DLD1 (cell line): ENCODE measurements at regions not wholly inside any gene's neighbourhood (a gene's known extent, or its start where the extent isn't known, plus 50 kb on each side); places are given as distances from the start of the nearest gene placed in this dataset.

Experiments used
- in situ Hi-C: cut with HindIII; loops from 2 replicates; pipeline ENCODE4 v1.10.0; 2017; ENCODE audit warnings: low sequenced_read_pairs

- in situ Hi-C loops, result no loop called here
Measured at GRCh38 chr3:157639756-157640426, 136.7 kb upstream of the VEPH1 start.

DNA sequence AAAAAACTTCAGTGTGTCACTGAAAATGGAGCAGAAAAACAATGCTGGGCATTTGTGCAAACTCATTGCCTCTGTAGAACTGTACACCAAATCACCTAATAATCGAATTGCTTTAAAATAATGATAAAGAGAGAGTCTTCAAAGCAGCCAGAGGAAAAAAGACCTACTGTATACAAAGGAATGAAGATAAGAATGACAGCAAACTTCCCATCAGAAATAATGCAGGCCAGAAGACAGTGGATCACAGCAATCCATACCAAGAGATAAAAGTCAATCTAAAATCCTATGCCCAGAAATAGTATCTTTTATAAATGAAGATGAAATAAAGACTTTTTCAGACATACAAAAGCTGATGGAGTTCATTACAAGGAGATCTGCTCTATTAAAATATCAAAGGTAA is 134.7 kb upstream of the VEPH1 start:
- in situ Hi-C loops, result no loop called here

GRCh38 chr3:157633241-157633640 is 130.0 kb upstream of the VEPH1 start:
- in situ Hi-C loops, result no loop called here

DNA sequence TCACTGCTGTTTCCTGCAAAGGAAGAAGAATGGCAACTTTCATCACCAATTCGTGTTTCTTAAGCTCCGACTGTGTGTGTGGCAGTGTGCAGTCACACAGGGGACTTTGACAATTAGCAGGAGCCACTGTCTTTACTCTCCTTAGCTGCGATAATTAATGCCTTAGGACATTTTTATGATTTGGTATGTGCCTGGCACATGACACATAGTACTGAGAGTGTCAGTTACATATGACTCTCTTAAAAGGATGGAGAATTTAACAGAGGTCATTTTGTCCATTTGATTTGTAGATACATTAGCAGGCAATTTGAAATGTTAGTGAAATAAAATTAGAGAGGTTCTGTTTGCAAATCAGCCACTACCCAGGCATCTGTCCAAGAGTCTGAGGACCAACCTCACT is 128.9 kb upstream of the VEPH1 start:
- in situ Hi-C loops, result no loop called here

DNA sequence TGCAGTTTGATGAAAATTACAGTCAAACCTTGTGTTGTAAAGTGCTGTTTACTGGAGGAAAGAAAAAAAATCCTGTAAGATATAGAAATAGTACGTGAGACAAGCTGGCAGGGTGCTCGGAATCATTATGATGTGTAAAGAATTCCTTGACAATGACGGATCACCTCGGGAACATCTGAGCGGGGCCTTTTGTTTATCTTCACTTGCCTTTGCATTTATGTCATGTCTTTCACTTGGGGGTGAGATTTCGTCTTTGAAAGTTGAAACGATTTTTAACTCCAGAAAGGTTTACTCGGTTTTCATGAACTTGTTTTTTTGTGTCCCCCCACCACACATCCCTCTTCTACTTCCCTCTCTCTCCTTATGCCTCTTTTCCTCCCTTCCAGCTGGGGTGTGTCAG is 128.3 kb upstream of the VEPH1 start:
- in situ Hi-C loops, result no loop called here

GRCh38 chr3:157626817-157627216 is 123.6 kb upstream of the VEPH1 start:
- in situ Hi-C loops, result no loop called here

- in situ Hi-C loops, result no loop called here
Measured at GRCh38 chr3:157624801-157625200, 121.6 kb upstream of the VEPH1 start.

DNA sequence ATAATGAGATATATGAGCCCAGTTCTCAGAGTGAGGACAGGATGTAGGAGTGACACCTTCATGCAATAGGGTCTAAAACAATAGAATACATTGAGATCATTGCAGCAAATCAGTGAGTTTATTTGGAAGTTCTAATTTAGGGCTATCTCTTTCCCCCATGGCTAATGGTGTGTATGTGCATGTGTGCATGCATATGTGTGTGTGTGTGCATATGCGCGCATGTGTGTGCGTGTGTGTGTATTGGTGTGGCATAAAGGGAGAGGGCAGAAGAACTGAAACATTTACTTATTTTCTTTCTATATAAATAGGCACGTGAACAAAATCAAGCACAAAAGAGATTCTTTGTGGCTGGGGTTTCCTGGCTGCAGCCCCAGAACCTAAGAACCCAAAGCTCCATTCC is 115.7 kb upstream of the VEPH1 start:
- in situ Hi-C loops, result no loop called here

DNA sequence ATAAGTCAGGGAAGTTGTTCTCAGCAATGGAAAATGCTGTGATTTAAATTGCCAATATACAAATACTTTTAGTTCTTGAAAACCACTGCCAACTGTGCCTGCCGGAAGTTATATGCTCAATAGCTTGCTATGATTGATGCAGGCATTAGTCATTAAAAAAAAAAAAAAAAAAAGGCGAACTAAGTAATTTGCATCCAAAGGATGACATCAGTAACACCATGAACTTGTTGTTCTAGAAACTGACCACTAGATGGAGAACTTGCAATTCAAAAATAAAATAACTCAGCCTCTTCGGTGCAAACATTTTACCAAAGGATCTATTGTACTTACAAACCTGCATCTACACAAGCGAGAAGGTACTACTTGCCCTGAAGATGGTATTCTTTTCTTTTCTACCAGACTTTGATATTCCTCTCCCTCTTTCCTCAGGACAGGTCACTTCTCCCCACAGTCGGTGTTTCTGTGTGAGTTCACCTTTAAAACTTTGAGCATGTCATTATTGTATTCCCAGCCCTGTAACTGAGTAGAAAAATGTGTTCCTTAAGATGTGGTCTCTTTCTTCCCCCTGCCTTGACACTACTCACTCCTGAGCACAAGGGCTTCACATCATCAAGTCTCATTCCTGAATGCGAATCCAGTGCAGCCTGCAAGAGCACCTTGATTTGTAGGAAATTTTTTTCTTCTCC is 115.0 kb upstream of the VEPH1 start:
- in situ Hi-C loops, result no loop called here

GRCh38 chr3:157614896-157615295 is 111.7 kb upstream of the VEPH1 start:
- in situ Hi-C loops, result no loop called here

GRCh38 chr3:157611536-157612076 is 108.4 kb upstream of the VEPH1 start:
- in situ Hi-C loops, result no loop called here

GRCh38 chr3:157610876-157611535 is 107.8 kb upstream of the VEPH1 start:
- in situ Hi-C loops, result no loop called here

- in situ Hi-C loops, result no loop called here
Measured at GRCh38 chr3:157607826-157608405, 104.7 kb upstream of the VEPH1 start.

- in situ Hi-C loops, result no loop called here
Measured at GRCh38 chr3:157606852-157607197, 103.6 kb upstream of the VEPH1 start.

GRCh38 chr3:157606011-157606851 is 103.0 kb upstream of the VEPH1 start:
- in situ Hi-C loops, result no loop called here

DNA sequence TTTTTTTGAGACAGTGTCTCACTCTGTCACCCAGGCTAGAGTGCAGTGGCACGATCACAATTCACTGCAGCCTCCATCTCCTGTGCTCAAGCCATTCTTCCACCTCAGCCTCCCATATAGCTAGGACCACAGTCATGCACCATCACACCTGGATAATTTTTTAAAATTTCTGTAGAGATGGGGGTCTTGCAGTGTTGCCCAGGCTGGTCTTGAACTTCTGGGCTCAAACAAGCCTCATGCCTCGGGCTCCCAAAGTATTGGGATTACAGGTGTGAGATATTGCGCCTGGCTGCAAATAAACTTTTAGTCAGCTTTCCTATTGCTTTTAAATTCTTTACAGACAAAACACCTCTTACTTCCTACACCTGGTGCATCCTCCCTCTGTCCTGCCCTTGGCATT is 102.1 kb upstream of the VEPH1 start:
- in situ Hi-C loops, result no loop called here

GRCh38 chr3:157602424-157602823 is 99.2 kb upstream of the VEPH1 start:
- in situ Hi-C loops, result no loop called here

DNA sequence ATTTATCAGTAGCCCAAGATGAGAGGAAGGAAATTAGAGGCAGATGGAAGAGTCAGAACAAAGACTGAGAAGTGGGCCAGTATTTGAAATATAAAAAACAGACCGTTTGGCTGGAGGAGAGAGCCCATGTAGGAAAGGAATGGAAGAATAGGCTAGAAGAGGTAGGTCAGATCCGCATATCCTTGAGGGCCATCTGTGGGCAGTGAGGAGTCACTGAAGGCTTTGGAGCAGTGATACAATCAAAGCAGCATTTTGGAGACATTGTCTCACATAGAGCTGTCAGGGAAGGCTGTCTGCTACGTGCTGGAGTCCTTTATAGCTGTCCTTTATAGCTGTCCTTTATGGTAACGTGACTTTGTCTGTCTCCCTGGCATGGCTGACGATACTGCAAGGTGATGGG is 92.0 kb upstream of the VEPH1 start:
- in situ Hi-C loops, result loop anchor here (10.0 kb wide), 1 partner anchor 60 kb away; no protein-coding TSS in a partner anchor

DNA sequence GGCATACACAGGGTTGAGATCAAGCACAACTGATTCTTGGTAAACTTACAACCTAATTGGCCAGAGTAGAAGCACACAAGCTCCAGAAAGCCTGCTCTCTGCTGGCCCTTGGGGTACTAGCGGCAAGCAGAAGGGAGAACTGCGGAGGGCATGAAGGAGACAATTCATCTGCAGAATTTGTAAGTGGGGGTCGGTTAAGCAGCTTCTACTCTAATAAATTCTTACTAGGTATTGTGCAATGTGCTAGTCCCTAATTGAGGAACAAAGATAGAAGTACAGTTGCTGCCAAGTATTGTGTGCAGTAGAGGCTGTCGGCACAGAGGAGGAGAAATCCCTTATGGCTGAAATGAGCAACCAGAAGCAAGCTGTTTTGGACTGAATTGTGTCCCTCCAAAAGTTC is 91.2 kb upstream of the VEPH1 start:
- in situ Hi-C loops, result loop anchor here (10.0 kb wide), 1 partner anchor 60 kb away; no protein-coding TSS in a partner anchor

DNA sequence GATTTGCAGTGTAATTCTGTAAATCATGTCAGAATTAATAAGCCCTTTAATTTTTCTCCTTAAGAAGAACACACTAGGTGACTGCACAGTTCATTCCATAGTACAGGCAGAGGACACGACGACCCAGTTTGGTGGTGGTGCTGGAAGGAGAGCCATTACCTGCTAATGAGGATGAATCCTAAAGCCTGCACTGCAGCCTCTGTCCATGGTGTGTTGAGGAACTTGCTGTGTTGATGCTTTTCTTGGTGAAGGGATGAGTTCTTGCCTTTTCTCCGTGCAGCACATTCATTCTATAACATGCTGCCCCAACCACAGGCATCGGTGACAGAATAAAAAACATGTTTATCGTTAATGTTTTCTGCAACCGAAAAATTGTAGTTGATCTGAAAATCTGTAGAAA is 89.6 kb upstream of the VEPH1 start:
- in situ Hi-C loops, result loop anchor here (10.0 kb wide), 1 partner anchor 58 kb away; no protein-coding TSS in a partner anchor
